ENCODE measurements at regions not wholly inside any gene's neighbourhood (a gene's known extent, or its start where the extent isn't known, plus 50 kb on each side); places are given as distances from the start of the nearest gene placed in this dataset.

- in situ Hi-C loops (cut with HindIII; ENCODE audit: low sequenced_read_pairs): no loop called here
- no peak for DNase-seq (ENCODE audit: low read depth, low spot score)
- no peak for TF ChIP-seq CTCF (IDR thresholded peaks at IDR 0.05; ENCODE audit: low read depth, low read length)
- no peak overlapping the region for H3K4me3 ChIP-seq (ENCODE audit: low read depth, low read length)
Measured at GRCh38 chr1:221292652-221293051, 413.4 kb downstream of the HLX start.

- no peak for TF ChIP-seq CTCF (IDR thresholded peaks at IDR 0.05; ENCODE audit: low read depth, low read length)
- no peak overlapping the region for H3K4me3 ChIP-seq (ENCODE audit: low read depth, low read length)
- DNase-seq (ENCODE audit: low read depth, low spot score): no peak
- in situ Hi-C loops (cut with HindIII; ENCODE audit: low sequenced_read_pairs): no loop called here
Measured at GRCh38 chr1:221294242-221294641, 415.0 kb downstream of the HLX start.

GRCh38 chr1:221302357-221302756 lies 423.1 kb downstream of the HLX start:
- DNase-seq (ENCODE audit: low read depth, low spot score): no peak
- no peak for TF ChIP-seq CTCF (IDR thresholded peaks at IDR 0.05; ENCODE audit: low read depth, low read length)
- no peak overlapping the region for H3K4me3 ChIP-seq (ENCODE audit: low read depth, low read length)
- in situ Hi-C loops (cut with HindIII; ENCODE audit: low sequenced_read_pairs): no loop called here

- TF ChIP-seq CTCF (IDR thresholded peaks at IDR 0.05; ENCODE audit: low read depth, low read length): no peak
- H3K4me3 ChIP-seq (ENCODE audit: low read depth, low read length): no peak overlapping the region
- no peak for DNase-seq (ENCODE audit: low read depth, low spot score)
- in situ Hi-C loops (cut with HindIII; ENCODE audit: low sequenced_read_pairs): no loop called here
Measured at GRCh38 chr1:221302810-221303209, 423.6 kb downstream of the HLX start.

GRCh38 chr1:221303623-221304022 lies 424.4 kb downstream of the HLX start:
- H3K4me3 ChIP-seq (ENCODE audit: low read depth, low read length): no peak overlapping the region
- in situ Hi-C loops (cut with HindIII; ENCODE audit: low sequenced_read_pairs): no loop called here
- no peak for TF ChIP-seq CTCF (IDR thresholded peaks at IDR 0.05; ENCODE audit: low read depth, low read length)

GRCh38 chr1:221306239-221306638 lies 427.0 kb downstream of the HLX start:
- TF ChIP-seq CTCF (IDR thresholded peaks at IDR 0.05; ENCODE audit: low read depth, low read length): no peak

More at GRCh38 chr1:221303623-221304022, 424.4 kb downstream of the HLX start:
- DNase-seq (ENCODE audit: low read depth, low spot score): no peak

More at GRCh38 chr1:221306239-221306638, 427.0 kb downstream of the HLX start:
- no peak for DNase-seq (ENCODE audit: low read depth, low spot score)
- in situ Hi-C loops (cut with HindIII; ENCODE audit: low sequenced_read_pairs): no loop called here
- H3K4me3 ChIP-seq (ENCODE audit: low read depth, low read length): no peak overlapping the region

Data from astrocyte of the spinal cord (primary cell).